ENCODE measurements at regions not wholly inside any gene's neighbourhood (a gene's known extent, or its start where the extent isn't known, plus 50 kb on each side); places are given as distances from the start of the nearest gene placed in this dataset.

DNA sequence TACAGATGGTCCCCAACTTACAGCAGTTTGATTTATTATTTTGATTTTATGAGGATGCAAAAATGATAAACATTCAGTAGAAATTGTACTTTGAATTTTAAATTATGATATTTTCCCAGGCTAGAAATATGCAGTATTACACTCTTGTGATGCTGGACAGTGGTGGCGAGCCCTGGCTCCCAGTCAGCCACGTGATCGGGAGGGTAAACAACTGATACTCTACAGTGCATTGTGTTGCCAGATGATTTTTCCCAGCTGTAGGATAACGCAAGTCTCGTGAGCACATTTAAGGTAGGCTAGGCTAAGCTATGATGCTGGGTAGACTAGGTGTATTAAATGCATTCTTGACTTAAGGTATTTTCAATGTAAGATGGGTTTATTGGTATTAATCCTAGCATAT, 865.2 kb downstream of the SORCS3 start:
- no peak for ATAC-seq

DNA sequence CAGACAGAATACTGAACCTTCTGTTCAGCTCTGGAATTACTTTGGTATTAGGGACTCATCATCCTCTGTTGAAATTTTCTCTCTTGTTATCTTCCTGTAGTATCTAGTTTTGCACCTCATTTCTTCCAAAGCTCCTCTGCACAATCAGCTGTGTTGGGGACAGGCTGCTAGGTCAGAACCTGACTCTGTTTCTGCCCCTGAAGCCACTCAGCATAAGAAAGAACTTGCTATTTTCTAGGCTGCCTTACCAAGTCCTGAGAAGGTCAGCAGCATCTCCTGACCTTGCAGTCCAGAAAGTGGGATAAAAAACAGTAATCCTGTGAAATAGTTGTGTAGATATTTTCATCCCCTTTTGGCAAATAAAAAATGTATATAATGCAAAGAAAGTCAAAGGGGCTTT, 862.6 kb downstream of the SORCS3 start:
- ATAC-seq, result no peak

DNA sequence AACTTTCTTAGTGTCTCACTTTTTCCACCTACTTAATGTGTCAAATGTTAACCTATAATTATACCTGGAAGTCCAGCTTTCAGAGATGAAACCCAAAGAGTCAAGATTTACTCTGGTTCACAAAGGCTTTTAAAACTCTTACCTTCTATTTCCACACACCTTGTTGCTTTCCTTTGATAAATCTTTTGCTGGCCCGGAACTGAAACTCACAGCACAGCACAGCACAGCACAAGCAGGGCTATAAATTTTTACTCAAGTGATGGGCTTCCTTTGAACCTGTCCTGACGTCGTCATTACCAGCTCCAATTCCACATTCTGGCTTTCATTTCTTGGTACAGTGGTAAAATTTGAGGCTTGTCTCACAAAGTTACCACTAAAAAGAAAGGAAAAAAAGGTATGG, 861.0 kb downstream of the SORCS3 start:
- ATAC-seq, result no peak

GRCh38 chr10:105494944-105495343, 853.9 kb downstream of the SORCS3 start:
- no peak for ATAC-seq

DNA sequence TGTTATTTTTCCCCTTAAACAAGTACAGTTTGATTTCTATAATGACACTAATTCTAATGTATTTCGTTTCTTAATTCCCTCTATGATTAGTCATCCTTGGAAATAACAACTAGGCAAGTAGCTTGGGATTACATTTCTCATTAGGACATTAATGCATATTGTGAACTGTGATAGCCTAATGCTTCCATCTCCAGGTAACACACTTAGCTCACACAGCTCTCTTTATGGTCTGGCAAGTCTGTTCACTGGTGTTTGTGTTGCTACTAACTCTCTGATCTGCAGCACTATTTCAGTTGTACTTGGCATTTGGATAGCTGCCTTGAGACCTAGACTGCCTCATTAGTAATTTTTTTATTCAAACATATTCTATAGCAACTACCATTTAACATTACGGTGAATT, 853.2 kb downstream of the SORCS3 start:
- ATAC-seq, result no peak

DNA sequence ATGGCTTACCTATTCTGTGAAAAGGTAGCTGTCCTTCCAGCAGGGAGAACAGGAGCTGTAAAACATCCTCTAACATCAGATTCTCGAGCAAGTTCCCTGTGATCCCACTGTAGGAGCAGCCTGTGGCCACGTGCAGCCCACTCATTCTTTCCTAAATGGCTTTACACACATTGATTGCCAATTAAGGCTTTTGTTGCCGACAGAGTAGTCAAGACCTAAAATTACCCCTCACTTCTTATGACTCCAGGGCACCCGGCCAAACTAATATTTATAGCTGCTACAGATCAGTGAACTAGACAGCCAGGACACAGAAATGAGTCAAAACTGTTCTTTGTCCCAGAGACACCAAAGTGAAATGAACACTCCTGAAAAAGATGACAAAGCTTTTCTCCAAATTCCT, 832.1 kb downstream of the SORCS3 start:
- no peak for ATAC-seq

DNA sequence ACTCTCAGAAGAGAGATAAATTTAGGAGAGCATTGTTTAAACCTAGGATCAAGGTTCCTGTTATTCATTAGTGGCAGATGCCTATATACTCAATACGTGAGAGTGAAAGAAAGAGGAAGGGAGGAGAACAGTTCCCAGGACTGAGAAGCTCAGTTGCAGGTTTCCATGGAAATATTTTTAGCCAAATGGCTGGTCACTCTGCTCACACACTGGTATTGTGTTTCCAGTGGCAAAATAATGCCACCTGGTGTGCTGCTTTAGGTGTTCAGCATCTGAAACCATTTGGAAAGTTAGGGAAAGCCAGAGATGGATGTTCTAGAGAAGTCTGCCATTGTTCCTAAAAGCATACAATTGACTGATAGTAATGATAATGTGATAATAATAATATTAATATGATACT, 827.7 kb downstream of the SORCS3 start:
- ATAC-seq, result no peak

DNA sequence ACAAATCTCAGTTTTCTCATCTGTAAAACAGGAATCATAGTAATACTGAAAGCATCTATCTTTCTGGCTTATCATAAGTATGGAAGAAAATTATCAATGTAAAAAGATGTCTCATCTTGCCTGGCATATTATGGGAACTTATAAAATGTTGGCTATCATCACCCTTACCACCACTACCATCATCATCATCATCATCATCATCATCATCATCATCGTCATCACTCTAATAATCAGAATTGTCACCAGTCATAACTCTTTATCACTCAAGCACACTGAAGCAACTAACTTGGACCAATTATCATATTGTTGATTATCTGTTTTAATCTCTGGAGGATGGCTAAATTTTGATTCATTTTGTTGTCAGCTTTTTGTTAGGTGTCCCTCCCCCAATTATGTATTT, 825.4 kb downstream of the SORCS3 start:
- no peak for ATAC-seq

DNA sequence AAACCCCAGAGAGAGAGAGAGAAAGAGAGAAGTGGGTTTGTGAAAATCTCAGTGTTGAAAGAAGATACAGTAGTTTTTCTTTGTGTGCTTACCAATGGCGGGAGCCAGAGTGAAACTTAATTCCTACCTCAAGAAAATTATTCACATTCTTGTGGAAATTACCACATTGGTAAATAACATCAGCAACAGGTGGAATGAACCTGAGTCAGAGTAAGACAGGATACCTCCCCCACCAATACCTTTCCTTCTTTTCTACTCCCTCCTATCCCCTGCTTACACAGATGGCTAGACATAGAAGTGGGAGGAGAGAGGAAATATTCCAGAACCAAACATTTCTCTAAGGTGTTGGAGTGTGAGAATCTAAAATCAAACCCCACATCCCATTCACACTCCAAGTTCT, 793.9 kb downstream of the SORCS3 start:
- no peak for ATAC-seq

DNA sequence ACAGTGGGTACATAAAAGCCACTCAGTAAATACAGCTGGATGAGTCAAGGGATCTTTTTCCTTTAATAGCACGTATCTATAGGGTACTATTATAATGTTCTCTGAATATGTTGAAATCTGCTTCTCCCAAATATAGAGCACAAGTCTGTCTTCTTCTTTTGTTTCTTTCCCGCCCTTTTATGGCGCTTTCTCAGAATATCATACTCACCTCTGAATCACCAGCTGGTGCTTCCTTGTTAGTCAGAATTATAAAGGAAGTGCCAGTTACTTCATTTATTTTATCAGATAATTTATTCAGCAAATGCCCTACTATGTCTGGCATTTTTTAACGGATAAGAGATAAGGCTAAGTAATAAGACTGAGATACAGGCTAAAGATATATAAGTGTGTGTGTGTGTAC, 772.9 kb downstream of the SORCS3 start:
- ATAC-seq, result no peak

- ATAC-seq, result no peak
These were observed 768.3 kb downstream of the SORCS3 start for GRCh38 chr10:105409370-105409769.

GRCh38 chr10:105406488-105406887, 765.4 kb downstream of the SORCS3 start:
- no peak for ATAC-seq

DNA sequence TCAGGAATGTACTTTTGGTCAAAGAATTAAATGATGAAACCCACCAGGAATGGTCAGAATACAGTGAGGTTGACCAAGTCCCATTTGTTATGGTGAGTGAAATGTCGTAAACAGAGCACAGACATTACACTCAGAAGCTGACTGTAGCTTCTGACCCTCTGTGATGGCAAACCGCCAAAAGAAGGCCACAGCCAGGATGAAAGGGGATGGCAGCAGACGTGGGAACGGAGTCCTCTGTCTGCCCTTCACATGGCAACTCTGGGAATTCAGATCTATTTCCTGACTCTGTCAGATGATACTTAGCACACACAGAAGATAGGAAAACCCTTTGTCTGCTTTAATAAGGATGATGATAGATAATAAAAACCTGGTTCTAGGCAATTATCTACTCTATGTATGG, 757.1 kb downstream of the SORCS3 start:
- ATAC-seq, result no peak

DNA sequence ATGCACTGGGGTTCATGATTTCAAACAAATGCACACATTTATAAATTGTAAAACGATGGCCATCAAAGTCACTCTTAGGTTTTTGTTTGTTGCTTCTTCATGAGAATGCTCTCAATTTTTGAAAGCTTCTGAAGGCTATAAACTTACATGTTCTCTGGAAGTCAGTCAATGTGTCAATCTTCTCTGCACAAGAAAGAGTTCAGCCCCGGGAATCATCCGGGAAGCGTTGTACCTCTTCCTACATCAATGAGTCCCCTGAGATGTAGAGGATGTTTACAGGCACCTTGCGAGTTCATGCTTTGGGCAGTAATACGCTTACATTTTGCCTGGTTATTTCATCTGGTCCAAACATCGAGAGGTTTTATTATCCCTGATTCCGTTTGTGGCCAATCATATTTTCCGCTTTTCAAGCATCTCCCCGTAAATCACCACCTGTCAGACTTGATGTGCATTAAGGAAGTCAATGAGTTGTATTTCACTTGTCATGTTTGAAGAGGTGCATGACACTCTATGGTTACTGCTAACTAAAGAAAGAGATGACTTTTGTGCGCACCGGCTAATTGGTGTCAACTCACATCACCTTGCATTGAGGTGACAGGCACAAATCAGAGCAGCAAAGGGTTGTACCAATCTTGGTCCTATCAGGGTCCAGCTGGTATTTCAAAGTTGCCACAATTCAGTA, 750.7 kb downstream of the SORCS3 start:
- no peak for ATAC-seq

- ATAC-seq, result no peak
These were observed 746.9 kb downstream of the SORCS3 start for GRCh38 chr10:105387971-105388370.

DNA sequence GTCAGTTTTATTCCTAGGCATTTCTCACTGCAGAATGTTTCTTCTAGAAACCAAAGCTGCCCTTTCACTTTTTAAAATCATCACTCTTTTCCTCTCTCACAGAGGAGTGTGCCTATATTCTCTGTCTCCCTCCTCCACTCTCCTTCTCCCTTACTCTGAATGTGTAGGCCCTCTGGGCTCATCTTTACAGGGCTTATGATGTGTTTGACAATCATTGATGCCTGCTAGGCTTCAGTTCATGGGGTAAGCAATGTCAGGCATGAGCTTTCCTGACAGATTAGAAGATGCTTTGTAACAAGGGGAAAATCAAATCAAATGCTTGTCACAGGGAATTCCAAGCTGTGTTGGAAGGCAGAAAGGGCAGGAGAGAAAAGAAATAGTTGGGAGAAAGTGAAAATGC, 742.9 kb downstream of the SORCS3 start:
- no peak for ATAC-seq

- ATAC-seq, result no peak
These were observed 729.6 kb downstream of the SORCS3 start for GRCh38 chr10:105370692-105371091.

- ATAC-seq, result no peak
These were observed 718.6 kb downstream of the SORCS3 start for GRCh38 chr10:105359708-105360107.

- no peak for ATAC-seq
These were observed 717.8 kb downstream of the SORCS3 start for GRCh38 chr10:105358911-105359310.

- no peak for ATAC-seq
These were observed 715.5 kb downstream of the SORCS3 start for GRCh38 chr10:105356626-105357025.

DNA sequence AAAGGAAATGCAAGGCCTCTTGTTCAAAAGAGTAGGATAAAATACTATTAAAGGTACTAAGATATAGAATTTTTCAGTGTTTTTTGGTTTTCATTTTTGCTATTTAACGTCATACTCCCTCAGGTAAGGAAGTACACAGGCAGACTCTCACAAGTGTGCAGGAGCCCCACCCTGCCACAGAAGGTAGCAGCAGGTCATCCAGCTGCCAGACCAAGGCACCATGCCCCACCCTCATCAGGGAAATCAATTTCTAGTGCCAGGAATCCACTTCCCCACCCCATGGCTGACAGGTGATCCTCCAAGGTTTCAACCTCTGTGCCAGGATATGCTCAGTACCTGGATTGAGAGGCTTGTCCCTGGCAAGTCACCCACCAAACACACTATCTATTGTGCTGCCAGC, 712.9 kb downstream of the SORCS3 start:
- ATAC-seq, result no peak

- no peak for ATAC-seq
These were observed 711.7 kb downstream of the SORCS3 start for GRCh38 chr10:105352827-105353226.

DNA sequence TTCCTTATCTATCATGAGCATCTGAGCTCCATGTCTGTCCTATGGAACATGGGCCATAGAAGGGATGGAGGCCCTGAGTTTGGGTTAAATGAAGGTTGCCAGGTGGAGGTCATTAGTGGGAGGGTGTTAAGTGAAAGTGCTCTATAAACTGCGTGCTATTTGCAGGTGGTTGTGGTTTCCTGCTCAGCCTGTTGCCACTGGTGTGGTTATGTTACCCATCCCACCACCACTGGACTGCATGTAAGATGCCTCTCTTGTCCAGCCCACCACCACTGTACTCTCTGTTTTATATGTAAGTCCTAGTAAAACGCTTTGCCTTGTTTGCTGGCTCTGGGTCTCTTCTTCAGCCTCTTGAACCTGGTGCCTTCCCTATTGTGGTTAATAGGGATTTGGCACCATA, 711.2 kb downstream of the SORCS3 start:
- ATAC-seq, result no peak

DNA sequence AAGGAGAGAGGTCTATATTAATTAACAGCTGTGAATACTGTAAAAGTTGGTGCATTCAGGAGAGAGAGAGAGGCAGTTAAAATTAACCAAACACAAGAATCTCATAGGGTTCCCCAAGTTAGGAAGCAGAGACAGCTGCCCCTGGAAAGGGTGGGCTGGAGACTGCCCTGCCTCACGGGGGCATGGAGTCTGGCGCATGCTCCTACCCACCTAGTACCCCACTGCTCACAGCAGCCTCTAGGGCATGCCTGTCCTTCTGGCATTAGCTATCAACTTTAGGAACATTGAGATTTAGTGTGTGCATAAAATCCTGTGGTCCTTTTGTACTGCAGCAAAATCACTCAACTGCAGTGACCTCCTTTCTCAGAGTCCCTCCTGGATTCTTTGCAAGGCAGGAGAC, 710.1 kb downstream of the SORCS3 start:
- ATAC-seq, result no peak

DNA sequence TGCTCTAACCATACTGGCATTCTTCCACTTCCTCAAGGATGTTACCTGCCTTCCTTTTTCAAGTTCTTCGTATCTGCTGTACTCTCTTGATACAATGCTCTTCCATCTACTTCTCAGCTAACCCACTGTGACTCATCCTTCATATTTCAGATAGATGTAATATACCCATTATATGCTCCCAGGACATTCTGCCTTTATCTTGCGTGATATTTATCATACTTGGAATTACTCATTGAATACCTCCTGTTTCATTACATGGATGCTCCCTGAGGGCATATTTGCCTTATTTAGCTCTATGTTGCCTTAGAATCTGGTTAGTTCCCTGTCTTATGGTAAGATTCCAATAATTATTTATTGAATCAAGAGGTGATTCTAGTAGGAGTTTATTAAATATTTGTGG, 706.4 kb downstream of the SORCS3 start:
- no peak for ATAC-seq

GRCh38 chr10:105342606-105343005, 701.5 kb downstream of the SORCS3 start:
- ATAC-seq, result no peak

Measured in activated CD4-positive, CD25-positive, alpha-beta regulatory T cell treated with anti-CD3 and anti-CD28 coated beads, Interleukin-2, amount 50 U/mL, for 24 hours (primary cell).